D721Med (cell line): ENCODE measurements at regions not wholly inside any gene's neighbourhood (a gene's known extent, or its start where the extent isn't known, plus 50 kb on each side); places are given as distances from the start of the nearest gene placed in this dataset.

ENCODE experiments used
- DNase-seq: peaks from one replicate; pipeline ENCODE4 v3.0.0; 2011; ENCODE audit warnings: low spot score; ENCODE audit not compliant: insufficient read length
- FAIRE-seq: peaks from 2 replicates; lab custom pipeline; 2011; peaks lifted over from hg19 to GRCh38; lab: Jason Lieb, UNC
- TF ChIP-seq, protein P1 (sequence below): IDR thresholded peaks from 2 replicates; pipeline ENCODE4 v1.5.1; 2012; ENCODE audit warnings: mild to moderate bottlenecking, control low read depth; ENCODE audit not compliant: insufficient read depth; ENCODE audit errors: missing control alignments

DNA sequence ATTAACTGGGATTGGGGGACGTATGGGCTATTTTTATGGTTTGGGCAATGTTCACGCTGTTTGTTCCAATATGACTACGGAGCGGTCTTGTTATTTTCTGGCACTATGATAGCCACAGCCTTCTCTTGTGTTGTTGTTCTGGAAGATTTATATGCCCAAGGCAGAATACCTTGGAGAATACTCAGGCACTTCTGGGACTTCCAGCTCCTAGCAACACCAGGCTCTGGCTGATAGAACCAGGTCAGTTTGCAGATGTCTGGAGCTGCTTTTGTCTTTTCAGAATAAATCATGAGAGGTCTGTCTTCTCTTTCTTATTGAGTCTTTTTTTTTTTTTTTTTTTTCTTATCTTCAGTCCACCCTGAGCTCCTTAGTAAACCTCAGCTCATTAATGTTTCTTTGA, 262.5 kb downstream of the MED10 start:
- TF ChIP-seq, protein P1, sequence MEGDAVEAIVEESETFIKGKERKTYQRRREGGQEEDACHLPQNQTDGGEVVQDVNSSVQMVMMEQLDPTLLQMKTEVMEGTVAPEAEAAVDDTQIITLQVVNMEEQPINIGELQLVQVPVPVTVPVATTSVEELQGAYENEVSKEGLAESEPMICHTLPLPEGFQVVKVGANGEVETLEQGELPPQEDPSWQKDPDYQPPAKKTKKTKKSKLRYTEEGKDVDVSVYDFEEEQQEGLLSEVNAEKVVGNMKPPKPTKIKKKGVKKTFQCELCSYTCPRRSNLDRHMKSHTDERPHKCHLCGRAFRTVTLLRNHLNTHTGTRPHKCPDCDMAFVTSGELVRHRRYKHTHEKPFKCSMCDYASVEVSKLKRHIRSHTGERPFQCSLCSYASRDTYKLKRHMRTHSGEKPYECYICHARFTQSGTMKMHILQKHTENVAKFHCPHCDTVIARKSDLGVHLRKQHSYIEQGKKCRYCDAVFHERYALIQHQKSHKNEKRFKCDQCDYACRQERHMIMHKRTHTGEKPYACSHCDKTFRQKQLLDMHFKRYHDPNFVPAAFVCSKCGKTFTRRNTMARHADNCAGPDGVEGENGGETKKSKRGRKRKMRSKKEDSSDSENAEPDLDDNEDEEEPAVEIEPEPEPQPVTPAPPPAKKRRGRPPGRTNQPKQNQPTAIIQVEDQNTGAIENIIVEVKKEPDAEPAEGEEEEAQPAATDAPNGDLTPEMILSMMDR = no peak
- DNase-seq (no peak), FAIRE-seq (no peak)

DNA sequence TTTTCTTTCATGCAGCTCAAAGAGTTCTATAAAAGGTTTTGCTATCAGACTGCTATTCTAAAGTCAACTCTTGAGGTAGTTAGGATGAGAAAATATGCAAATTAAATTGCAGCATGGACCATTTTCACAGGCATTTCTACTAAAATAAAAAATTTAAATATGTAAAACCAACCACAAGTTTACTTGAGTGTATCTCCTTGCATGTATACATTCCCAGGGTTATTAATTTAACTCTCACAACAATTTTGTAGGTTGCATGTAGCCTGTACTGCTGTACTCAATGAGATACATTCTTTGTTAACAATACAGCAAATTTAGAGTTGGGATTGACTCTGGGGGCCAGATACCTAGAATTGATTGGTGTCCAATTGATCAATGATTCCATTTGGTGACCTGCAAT, 265.8 kb downstream of the MED10 start:
- TF ChIP-seq, protein P1 = no peak
- no peak for DNase-seq
- FAIRE-seq = no peak

DNA sequence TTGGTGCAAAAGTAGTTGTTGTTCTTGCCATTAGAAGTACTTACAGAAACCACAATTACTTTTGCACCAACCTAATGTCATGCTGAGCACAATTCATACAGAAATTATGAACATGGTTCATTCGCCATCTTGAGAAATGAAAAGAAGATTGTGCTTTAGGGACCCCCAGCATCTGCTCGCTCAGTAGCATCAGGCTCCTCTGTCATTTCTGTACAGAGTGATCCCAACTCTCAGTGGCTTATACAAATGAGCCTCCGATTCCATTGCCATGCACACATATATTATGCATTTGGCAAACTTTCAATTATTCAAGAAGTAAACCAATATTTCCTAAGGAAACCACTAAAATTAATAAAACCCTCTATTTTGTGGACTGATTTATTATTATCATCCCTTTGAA, 266.2 kb downstream of the MED10 start:
- TF ChIP-seq, protein P1 = no peak
- FAIRE-seq (no peak), DNase-seq (no peak)

DNA sequence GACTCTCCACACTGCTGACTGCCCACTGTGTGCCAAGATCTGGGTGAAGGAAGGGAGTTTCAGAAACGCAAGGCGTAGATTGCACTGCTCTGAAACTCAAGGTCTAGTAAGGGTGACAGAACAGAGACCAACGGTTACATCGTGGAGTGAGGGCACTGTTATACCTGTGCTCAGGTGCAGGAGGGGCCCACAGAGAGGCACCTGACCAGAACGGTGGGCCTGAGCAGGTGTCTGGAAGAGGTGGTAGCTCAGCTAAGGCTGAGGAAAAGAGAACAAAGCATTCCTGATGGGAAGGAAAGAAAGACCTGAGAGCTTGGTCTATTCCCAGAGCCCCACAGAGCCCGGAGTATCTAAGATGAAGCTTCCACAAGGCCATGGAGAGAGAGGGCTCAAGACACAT, 267.2 kb downstream of the MED10 start:
- no peak for FAIRE-seq
- no peak for DNase-seq
- TF ChIP-seq, protein P1 = no peak

DNA sequence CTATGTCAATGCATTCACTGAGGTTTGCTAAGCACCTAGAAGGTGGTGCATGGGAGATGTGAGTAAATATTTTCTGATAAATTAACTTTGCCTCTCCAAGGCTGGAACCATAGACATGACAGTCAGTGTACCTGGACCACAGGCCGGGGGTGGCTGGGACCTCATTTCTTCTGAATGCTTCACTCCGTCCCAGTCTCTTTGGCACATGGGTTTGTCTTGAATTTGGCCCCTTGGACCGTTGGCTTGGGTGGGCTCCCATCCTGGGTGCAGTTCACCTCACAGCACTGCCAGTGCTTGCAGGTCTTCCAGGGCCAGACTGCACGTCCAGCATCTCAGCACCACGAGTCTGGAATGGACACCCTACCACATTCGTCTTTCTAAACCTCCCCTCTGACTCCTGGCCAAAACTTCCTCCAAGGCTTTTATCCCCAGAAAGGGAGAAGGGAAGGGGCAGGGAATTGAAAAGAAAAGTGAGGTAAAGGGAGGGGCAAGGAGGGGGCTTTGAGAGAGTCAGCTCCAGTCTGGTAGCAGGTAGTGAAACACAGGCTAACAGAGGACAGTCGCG, 267.8 kb downstream of the MED10 start:
- no peak for DNase-seq
- FAIRE-seq = no peak
- TF ChIP-seq, protein P1 = no peak

DNA sequence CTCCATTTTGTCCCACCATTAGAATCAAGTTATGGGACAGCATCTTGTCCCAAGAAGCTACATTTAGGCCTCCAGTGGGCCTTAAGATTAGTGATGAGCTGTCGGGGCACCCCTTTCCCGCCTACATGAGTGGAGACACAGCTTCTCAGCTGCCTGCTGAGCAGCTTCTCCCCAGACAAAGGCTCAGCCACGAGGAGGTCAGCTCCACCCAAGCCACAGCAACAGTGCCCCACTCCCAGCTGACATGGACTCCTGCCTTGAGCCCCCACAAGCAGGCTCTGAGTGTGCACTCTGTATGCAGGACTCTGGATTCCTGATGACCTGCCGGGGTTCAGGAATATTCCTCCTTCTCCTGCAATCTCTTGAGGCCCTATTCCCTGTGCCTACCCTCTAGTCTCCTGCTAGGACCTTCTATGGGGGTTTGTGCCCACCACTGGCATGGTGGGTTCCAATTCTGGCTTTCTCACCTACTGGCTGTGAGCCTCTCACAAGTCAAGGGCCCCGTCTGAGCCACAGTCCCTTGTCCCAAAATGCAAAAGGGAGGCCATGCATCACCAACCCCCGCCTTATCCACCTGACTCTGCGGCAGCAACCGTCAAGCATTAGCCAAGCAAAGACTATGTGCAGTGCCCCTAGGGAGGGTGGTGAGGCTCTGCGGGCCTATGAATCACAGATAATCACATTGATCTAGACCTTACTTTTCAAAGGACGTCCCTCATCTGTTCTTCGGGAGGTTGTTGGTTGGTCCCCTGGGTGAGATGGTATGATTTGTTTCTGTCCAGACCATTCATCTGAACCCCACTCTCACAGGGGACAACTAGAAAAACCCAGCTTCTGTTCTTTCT, 269.1 kb downstream of the MED10 start:
- DNase-seq = no peak
- TF ChIP-seq, protein P1 = no peak
- FAIRE-seq = no peak

DNA sequence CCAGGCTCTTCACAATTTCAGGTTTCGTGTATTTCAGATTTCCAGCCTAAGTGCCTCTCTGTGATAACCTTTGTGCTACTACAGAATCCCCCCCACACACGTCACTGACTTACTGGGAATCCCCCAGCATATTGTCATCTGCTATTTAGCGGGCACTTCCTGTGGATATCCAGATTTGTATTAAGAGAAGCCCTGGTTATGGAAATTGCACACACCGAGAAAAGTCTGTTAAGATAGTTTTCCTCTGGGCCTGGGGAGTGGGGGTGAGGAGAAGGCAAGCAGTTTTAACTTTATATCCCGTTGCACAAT, 269.9 kb downstream of the MED10 start:
- no peak for FAIRE-seq
- TF ChIP-seq, protein P1 = no peak
- no peak for DNase-seq
